ENCODE measurements at regions not wholly inside any gene's neighbourhood (a gene's known extent, or its start where the extent isn't known, plus 50 kb on each side); places are given as distances from the start of the nearest gene placed in this dataset.

GRCh38 chr6:105781248-105781647 is 304.9 kb upstream of the PRDM1 start:
- Histone ChIP-seq H3K27me3 (no peaks in the 10 kb centered on the region), H3K27ac (no peak overlapping the region), H3K4me3 (replicated peaks in 1 of 3) (no peak overlapping the region), H3K4me1 (no peaks in the 10 kb centered on the region), H3K9me3 (no peaks in the 10 kb centered on the region), H3K36me3 (no peaks in the 10 kb centered on the region)
- no peak for TF ChIP-seq POLR2A (IDR thresholded peaks at IDR 0.05)
- TF ChIP-seq CTCF (IDR thresholded peaks at IDR 0.05), result no peak
- WGBS, 2 donors, result 91 to 96% methylated on average over 7 of the region's 7 CpGs
- no peak for DNase-seq
- intact Hi-C loops (cut with DNase I), result no loop called here

GRCh38 chr6:105780146-105780860 is 305.8 kb upstream of the PRDM1 start:
- intact Hi-C loops (cut with DNase I), result no loop called here
- no peak for DNase-seq
- Histone ChIP-seq H3K36me3 (no peaks in the 10 kb centered on the region), H3K4me1 (no peaks in the 10 kb centered on the region), H3K4me3 (replicated peaks in 1 of 3) (no peak overlapping the region), H3K9me3 (no peaks in the 10 kb centered on the region), H3K27ac (no peak overlapping the region), H3K27me3 (no peaks in the 10 kb centered on the region)
- 95% methylated on average over 11 to 12 of the region's 12 CpGs for WGBS, 2 donors
- TF ChIP-seq CTCF (IDR thresholded peaks at IDR 0.05) (no peak), POLR2A (IDR thresholded peaks at IDR 0.05) (no peak)

GRCh38 chr6:105779110-105779509 is 307.0 kb upstream of the PRDM1 start:
- 67 to 76% methylated on average over 5 of the region's 5 CpGs for WGBS, 2 donors
- H3K4me3 ChIP-seq (replicated peaks in 1 of 3), result no peak overlapping the region
- TF ChIP-seq CTCF (IDR thresholded peaks at IDR 0.05) (no peak), POLR2A (IDR thresholded peaks at IDR 0.05) (no peak)
- no peaks in the 10 kb centered on the region for H3K36me3 ChIP-seq
- DNase-seq, result no peak
- no peaks in the 10 kb centered on the region for H3K9me3 ChIP-seq
- intact Hi-C loops (cut with DNase I), result no loop called here
- H3K27me3 ChIP-seq, result no peaks in the 10 kb centered on the region
- no peak overlapping the region for H3K27ac ChIP-seq
- H3K4me1 ChIP-seq, result no peaks in the 10 kb centered on the region

GRCh38 chr6:105775095-105775494 is 311.0 kb upstream of the PRDM1 start:
- WGBS, 2 donors, result 91 to 94% methylated on average over 1 of the region's 1 CpG
- DNase-seq, result no peak
- Histone ChIP-seq H3K9me3 (no peaks in the 10 kb centered on the region), H3K36me3 (no peaks in the 10 kb centered on the region), H3K27ac (no peak overlapping the region), H3K4me3 (replicated peaks in 1 of 3) (no peak overlapping the region), H3K4me1 (no peaks in the 10 kb centered on the region), H3K27me3 (no peaks in the 10 kb centered on the region)
- intact Hi-C loops (cut with DNase I), result no loop called here
- no peak for TF ChIP-seq POLR2A (IDR thresholded peaks at IDR 0.05)
- no peak for TF ChIP-seq CTCF (IDR thresholded peaks at IDR 0.05)

- Histone ChIP-seq H3K4me1 (no peaks in the 10 kb centered on the region), H3K27me3 (no peaks in the 10 kb centered on the region), H3K36me3 (no peaks in the 10 kb centered on the region), H3K27ac (no peak overlapping the region), H3K4me3 (replicated peaks in 1 of 3) (no peak overlapping the region), H3K9me3 (no peaks in the 10 kb centered on the region)
- DNase-seq, result no peak
- no peak for TF ChIP-seq POLR2A (IDR thresholded peaks at IDR 0.05)
- no peak for TF ChIP-seq CTCF (IDR thresholded peaks at IDR 0.05)
- intact Hi-C loops (cut with DNase I), result no loop called here
- WGBS, 2 donors, result 94% methylated on average over 1 of the region's 1 CpG
Observed at GRCh38 chr6:105774247-105774646, 311.9 kb upstream of the PRDM1 start.

Data from thyroid gland (tissue), 4 donors.